Parathyroid adenoma (tissue), 2 donors: ENCODE measurements at regions not wholly inside any gene's neighbourhood (a gene's known extent, or its start where the extent isn't known, plus 50 kb on each side); places are given as distances from the start of the nearest gene placed in this dataset.

Experiments used
- H2AFZ ChIP-seq: fragments of 300-600 bp; sonication (generic); one replicate; pipeline ENCODE4 v1.7.0; 2017; ENCODE audit warnings: antibody characterized with exemption, mild to moderate bottlenecking
- H3K27ac ChIP-seq: fragments of 300-600 bp; sonication (generic); one replicate; pipeline ENCODE4 v1.7.0; 2017
- H3K27me3 ChIP-seq: fragments of 300-600 bp; sonication (generic); one replicate; pipeline ENCODE4 v1.7.0; 2017; ENCODE audit warnings: low read length; ENCODE audit not compliant: control insufficient read depth, insufficient read depth
- H3K36me3 ChIP-seq: fragments of 300-600 bp; sonication (generic); one replicate; pipeline ENCODE4 v1.7.0; 2017; ENCODE audit warnings: low read length; ENCODE audit not compliant: control insufficient read depth, insufficient read depth
- H3K4me1 ChIP-seq: fragments of 300-600 bp; sonication (generic); one replicate; pipeline ENCODE4 v1.7.0; 2017; ENCODE audit warnings: control low read depth
- H3K4me2 ChIP-seq: fragments of 300-600 bp; sonication (generic); one replicate; pipeline ENCODE4 v1.7.0; 2017; ENCODE audit warnings: low read length
- H3K4me3 ChIP-seq: fragments of 300-600 bp; sonication (generic); one replicate; pipeline ENCODE4 v1.7.0; 2017; ENCODE audit warnings: low read depth, low read length
- H3K79me2 ChIP-seq: fragments of 300-600 bp; sonication (generic); one replicate; pipeline ENCODE4 v1.7.0; 2017; ENCODE audit warnings: control low read depth
- H3K9ac ChIP-seq: fragments of 300-600 bp; sonication (generic); one replicate; pipeline ENCODE4 v1.7.0; 2017; ENCODE audit warnings: mild to moderate bottlenecking
- H3K9me3 ChIP-seq: fragments of 300-600 bp; sonication (generic); one replicate; pipeline ENCODE4 v1.7.0; 2017; ENCODE audit warnings: low read length; ENCODE audit not compliant: control insufficient read depth
- TF ChIP-seq, protein P1 (sequence below): fragments of 300-600 bp; sonication (generic); IDR thresholded peaks from one replicate; pipeline ENCODE4 v1.7.0; 2017; ENCODE audit warnings: antibody characterized with exemption, mild to moderate bottlenecking
- donor health status: primary hyperparathyroidism.

DNA sequence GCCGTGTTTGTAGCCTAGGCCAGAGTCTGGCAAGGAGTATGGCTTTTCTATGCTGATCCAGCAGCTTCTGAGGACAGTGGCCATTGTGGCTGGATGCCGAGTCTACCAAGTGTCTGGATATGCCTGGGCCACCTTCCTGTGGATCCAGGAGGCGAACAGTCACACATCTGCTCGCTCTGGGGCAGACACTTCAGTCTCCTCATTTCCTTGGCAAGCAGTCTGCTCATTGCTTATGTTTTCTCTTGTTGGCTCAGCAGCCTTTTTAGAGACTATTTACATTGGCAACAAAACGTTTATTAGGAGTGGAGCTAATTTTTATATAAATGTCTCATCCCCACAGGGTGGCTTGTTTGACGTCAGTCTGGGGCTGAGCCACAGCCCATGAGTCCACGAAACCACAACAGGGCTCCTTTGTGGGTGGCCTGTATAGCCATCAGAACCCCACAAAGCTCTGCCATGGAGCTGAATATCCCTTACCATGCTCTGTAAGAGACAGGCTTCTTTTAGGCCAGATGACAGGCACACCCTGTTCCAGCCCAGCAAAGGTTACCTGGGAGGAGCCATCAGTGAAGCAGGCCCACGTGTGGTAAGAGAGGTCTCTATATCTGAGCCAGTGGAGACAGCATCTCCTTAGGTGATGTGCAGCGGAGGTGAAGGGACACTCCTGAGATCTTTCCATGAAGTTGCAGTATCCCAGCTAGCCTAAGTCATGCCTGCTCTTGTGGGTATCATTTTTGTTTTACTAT, 221.7 kb downstream of the DIRAS2 start:
- no peak overlapping the region for H3K4me3 ChIP-seq
- H3K79me2 ChIP-seq = no peaks in the 10 kb centered on the region
- H3K9me3 ChIP-seq = no peaks in the 10 kb centered on the region
- TF ChIP-seq, protein P1, sequence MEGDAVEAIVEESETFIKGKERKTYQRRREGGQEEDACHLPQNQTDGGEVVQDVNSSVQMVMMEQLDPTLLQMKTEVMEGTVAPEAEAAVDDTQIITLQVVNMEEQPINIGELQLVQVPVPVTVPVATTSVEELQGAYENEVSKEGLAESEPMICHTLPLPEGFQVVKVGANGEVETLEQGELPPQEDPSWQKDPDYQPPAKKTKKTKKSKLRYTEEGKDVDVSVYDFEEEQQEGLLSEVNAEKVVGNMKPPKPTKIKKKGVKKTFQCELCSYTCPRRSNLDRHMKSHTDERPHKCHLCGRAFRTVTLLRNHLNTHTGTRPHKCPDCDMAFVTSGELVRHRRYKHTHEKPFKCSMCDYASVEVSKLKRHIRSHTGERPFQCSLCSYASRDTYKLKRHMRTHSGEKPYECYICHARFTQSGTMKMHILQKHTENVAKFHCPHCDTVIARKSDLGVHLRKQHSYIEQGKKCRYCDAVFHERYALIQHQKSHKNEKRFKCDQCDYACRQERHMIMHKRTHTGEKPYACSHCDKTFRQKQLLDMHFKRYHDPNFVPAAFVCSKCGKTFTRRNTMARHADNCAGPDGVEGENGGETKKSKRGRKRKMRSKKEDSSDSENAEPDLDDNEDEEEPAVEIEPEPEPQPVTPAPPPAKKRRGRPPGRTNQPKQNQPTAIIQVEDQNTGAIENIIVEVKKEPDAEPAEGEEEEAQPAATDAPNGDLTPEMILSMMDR = no peak
- no peak overlapping the region for H3K27ac ChIP-seq
- H3K9ac ChIP-seq = no peak overlapping the region
- no peaks in the 10 kb centered on the region for H3K27me3 ChIP-seq
- H3K36me3 ChIP-seq = no peaks in the 10 kb centered on the region
- peak overlapping the region; percentile 69 for H2AFZ ChIP-seq
- H3K4me1 ChIP-seq = no peaks in the 10 kb centered on the region
- no peak overlapping the region for H3K4me2 ChIP-seq

DNA sequence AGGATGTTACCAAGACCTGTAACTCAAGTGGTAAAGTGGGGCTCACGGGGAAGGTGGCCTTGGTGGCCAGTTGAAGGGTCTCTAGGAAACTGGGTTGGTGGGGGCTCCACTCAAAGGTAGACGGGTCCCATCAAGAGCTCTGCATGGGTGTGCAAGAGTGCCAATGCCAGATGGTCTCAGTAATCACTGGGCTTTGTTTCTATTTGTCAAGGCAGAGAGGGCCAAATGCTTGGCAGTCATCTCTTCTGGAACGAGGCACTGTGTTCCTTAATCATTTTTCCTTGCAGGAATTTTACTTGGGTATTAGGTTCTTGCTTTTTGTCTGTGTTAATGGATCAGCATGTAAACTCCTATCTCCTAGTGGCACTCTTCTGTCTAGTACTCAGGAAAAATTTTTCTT, 220.8 kb downstream of the DIRAS2 start:
- Histone ChIP-seq H2AFZ (no peak overlapping the region), H3K4me1 (no peaks in the 10 kb centered on the region), H3K4me2 (no peak overlapping the region), H3K9ac (no peak overlapping the region), H3K27me3 (no peaks in the 10 kb centered on the region), H3K79me2 (no peaks in the 10 kb centered on the region), H3K36me3 (no peaks in the 10 kb centered on the region), H3K4me3 (no peak overlapping the region), H3K9me3 (no peaks in the 10 kb centered on the region), H3K27ac (no peak overlapping the region)
- TF ChIP-seq, protein P1 = no peak

DNA sequence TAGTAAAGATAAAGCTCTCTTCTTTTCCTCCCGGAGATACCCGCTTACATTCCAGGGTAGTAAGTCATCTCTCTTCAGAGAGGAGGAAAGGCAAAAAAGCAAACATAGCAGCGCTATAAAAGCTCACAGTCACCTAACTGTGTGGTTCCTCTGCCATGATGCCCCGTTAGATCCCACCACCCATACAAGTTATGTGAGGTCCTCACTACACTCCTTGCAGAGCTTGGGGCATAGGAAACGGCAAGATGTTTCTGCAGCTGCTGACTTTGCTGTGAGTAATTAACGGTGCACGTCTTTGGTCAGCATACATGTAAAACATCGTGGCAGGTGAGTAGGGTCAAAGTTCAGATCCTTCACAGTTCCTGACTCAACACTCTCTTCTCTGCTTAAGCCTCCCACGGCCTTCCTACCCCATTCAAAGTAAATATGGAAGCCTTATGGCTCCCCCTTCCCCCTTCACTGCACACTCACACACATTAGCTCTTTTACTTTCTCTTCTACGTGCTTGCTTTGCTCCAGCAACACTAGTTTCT, 218.9 kb downstream of the DIRAS2 start:
- Histone ChIP-seq H3K4me1 (no peaks in the 10 kb centered on the region), H3K4me3 (no peak overlapping the region)

DNA sequence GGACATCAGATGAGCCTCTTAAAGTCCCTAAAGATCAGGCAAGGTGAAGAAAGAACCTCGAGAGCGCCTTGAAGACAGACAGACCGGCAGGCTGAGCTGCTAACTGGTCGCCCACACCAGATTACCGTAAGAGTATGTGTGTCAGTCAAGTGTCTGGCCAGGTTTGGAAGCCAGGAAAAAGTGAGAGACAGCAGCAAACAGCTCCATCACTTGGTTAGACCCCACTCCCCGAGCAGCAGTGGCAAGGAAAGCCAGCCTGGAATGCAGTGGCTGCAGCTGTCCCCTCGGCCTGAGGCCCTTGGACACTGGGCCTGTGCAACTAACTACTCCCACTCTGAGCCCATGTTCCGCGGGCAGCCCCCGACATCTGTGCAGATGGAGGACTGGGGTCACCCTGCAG, 214.1 kb downstream of the DIRAS2 start:
- Histone ChIP-seq H3K36me3 (no peaks in the 10 kb centered on the region), H3K9me3 (no peaks in the 10 kb centered on the region), H3K4me3 (no peak overlapping the region), H3K9ac (no peak overlapping the region), H2AFZ (no peak overlapping the region), H3K4me1 (no peaks in the 10 kb centered on the region), H3K4me2 (no peak overlapping the region), H3K79me2 (no peaks in the 10 kb centered on the region), H3K27ac (no peak overlapping the region), H3K27me3 (no peaks in the 10 kb centered on the region)
- TF ChIP-seq, protein P1 = no peak

More for the DNA sequence above, 218.9 kb downstream of the DIRAS2 start:
- no peaks in the 10 kb centered on the region for H3K79me2 ChIP-seq
- no peak overlapping the region for H3K4me2 ChIP-seq
- H3K9me3 ChIP-seq = no peaks in the 10 kb centered on the region
- TF ChIP-seq, protein P1 = no peak
- H2AFZ ChIP-seq = no peak overlapping the region
- no peaks in the 10 kb centered on the region for H3K36me3 ChIP-seq
- no peak overlapping the region for H3K9ac ChIP-seq
- no peak overlapping the region for H3K27ac ChIP-seq
- no peaks in the 10 kb centered on the region for H3K27me3 ChIP-seq

DNA sequence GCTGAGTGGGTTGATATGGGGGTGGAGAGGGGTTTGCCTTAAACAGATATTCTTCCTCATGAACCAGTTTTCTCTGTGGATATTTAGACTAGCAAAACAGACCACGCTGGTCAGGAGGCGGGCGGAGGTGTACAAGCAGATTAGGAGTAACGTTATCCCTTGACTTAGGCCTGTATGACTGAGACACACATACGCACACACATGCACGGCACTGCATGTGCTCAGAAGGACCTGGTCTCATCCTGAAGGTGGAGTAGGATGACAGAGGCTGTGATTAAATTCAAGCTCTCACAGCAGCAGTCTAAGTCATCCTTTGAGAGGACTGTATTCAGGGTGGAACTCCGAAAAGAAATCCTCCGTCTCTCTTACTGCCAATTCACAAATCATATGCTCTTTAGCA, 209.7 kb downstream of the DIRAS2 start:
- Histone ChIP-seq H2AFZ (peak overlapping the region; percentile 19), H3K4me1 (no peaks in the 10 kb centered on the region), H3K27ac (no peak overlapping the region), H3K9ac (no peak overlapping the region), H3K79me2 (no peaks in the 10 kb centered on the region), H3K36me3 (no peaks in the 10 kb centered on the region), H3K9me3 (no peaks in the 10 kb centered on the region), H3K27me3 (no peaks in the 10 kb centered on the region), H3K4me3 (no peak overlapping the region), H3K4me2 (no peak overlapping the region)
- TF ChIP-seq, protein P1 = no peak
